ENCODE measurements at regions not wholly inside any gene's neighbourhood (a gene's known extent, or its start where the extent isn't known, plus 50 kb on each side); places are given as distances from the start of the nearest gene placed in this dataset.

- H3K36me3 ChIP-seq (ENCODE audit: control insufficient read depth, insufficient read depth, low read length), result no peaks in the 10 kb centered on the region
- H3K4me1 ChIP-seq (ENCODE audit: control insufficient read depth, insufficient read depth, low read length), result peaks cover 18% of the 10 kb centered on the region
- H3K9ac ChIP-seq (ENCODE audit: low read length), result no peak overlapping the region
- no peaks in the 10 kb centered on the region for H3K27me3 ChIP-seq (ENCODE audit: control insufficient read depth, insufficient read depth, low read length)
- no peak overlapping the region for H3K4me3 ChIP-seq (ENCODE audit: low read length)
- no peaks in the 10 kb centered on the region for H3K9me3 ChIP-seq (ENCODE audit: control insufficient read depth, low read length)
Observed at GRCh38 chrX:13153796-13154195, 109.4 kb upstream of the FAM9C start.

GRCh38 chrX:13152518-13153185, 108.2 kb upstream of the FAM9C start:
- no peaks in the 10 kb centered on the region for H3K36me3 ChIP-seq (ENCODE audit: control insufficient read depth, insufficient read depth, low read length)
- H3K27me3 ChIP-seq (ENCODE audit: control insufficient read depth, insufficient read depth, low read length), result no peaks in the 10 kb centered on the region
- no peak overlapping the region for H3K9ac ChIP-seq (ENCODE audit: low read length)
- H3K9me3 ChIP-seq (ENCODE audit: control insufficient read depth, low read length), result no peaks in the 10 kb centered on the region
- peaks cover 18% of the 10 kb centered on the region for H3K4me1 ChIP-seq (ENCODE audit: control insufficient read depth, insufficient read depth, low read length)
- no peak overlapping the region for H3K4me3 ChIP-seq (ENCODE audit: low read length)

GRCh38 chrX:13151828-13152517, 107.6 kb upstream of the FAM9C start:
- no peak overlapping the region for H3K9ac ChIP-seq (ENCODE audit: low read length)
- H3K27me3 ChIP-seq (ENCODE audit: control insufficient read depth, insufficient read depth, low read length), result no peaks in the 10 kb centered on the region
- no peaks in the 10 kb centered on the region for H3K9me3 ChIP-seq (ENCODE audit: control insufficient read depth, low read length)
- H3K36me3 ChIP-seq (ENCODE audit: control insufficient read depth, insufficient read depth, low read length), result no peaks in the 10 kb centered on the region
- no peak overlapping the region for H3K4me3 ChIP-seq (ENCODE audit: low read length)
- peaks cover 18% of the 10 kb centered on the region for H3K4me1 ChIP-seq (ENCODE audit: control insufficient read depth, insufficient read depth, low read length)

- Histone ChIP-seq H3K9me3 (ENCODE audit: control insufficient read depth, low read length) (no peaks in the 10 kb centered on the region), H3K9ac (ENCODE audit: low read length) (no peak overlapping the region), H3K4me1 (ENCODE audit: control insufficient read depth, insufficient read depth, low read length) (peaks cover 18% of the 10 kb centered on the region), H3K4me3 (ENCODE audit: low read length) (no peak overlapping the region), H3K36me3 (ENCODE audit: control insufficient read depth, insufficient read depth, low read length) (no peaks in the 10 kb centered on the region), H3K27me3 (ENCODE audit: control insufficient read depth, insufficient read depth, low read length) (no peaks in the 10 kb centered on the region)
Observed at GRCh38 chrX:13149702-13150350, 105.4 kb upstream of the FAM9C start.

GRCh38 chrX:13147733-13148132, 103.3 kb upstream of the FAM9C start:
- Histone ChIP-seq H3K9ac (ENCODE audit: low read length) (no peak overlapping the region), H3K4me3 (ENCODE audit: low read length) (no peak overlapping the region), H3K4me1 (ENCODE audit: control insufficient read depth, insufficient read depth, low read length) (peaks cover 29% of the 10 kb centered on the region), H3K27me3 (ENCODE audit: control insufficient read depth, insufficient read depth, low read length) (no peaks in the 10 kb centered on the region), H3K36me3 (ENCODE audit: control insufficient read depth, insufficient read depth, low read length) (no peaks in the 10 kb centered on the region), H3K9me3 (ENCODE audit: control insufficient read depth, low read length) (no peaks in the 10 kb centered on the region)

GRCh38 chrX:13147147-13147546, 102.7 kb upstream of the FAM9C start:
- no peak overlapping the region for H3K9ac ChIP-seq (ENCODE audit: low read length)
- no peaks in the 10 kb centered on the region for H3K36me3 ChIP-seq (ENCODE audit: control insufficient read depth, insufficient read depth, low read length)
- H3K4me1 ChIP-seq (ENCODE audit: control insufficient read depth, insufficient read depth, low read length), result peaks cover 26% of the 10 kb centered on the region
- H3K27me3 ChIP-seq (ENCODE audit: control insufficient read depth, insufficient read depth, low read length), result no peaks in the 10 kb centered on the region
- no peak overlapping the region for H3K4me3 ChIP-seq (ENCODE audit: low read length)
- no peaks in the 10 kb centered on the region for H3K9me3 ChIP-seq (ENCODE audit: control insufficient read depth, low read length)

GRCh38 chrX:13144927-13145655, 100.7 kb upstream of the FAM9C start:
- Histone ChIP-seq H3K4me3 (ENCODE audit: low read length) (no peak overlapping the region), H3K27me3 (ENCODE audit: control insufficient read depth, insufficient read depth, low read length) (no peaks in the 10 kb centered on the region), H3K36me3 (ENCODE audit: control insufficient read depth, insufficient read depth, low read length) (no peaks in the 10 kb centered on the region), H3K9me3 (ENCODE audit: control insufficient read depth, low read length) (no peaks in the 10 kb centered on the region), H3K4me1 (ENCODE audit: control insufficient read depth, insufficient read depth, low read length) (peaks cover 17% of the 10 kb centered on the region), H3K9ac (ENCODE audit: low read length) (no peak overlapping the region)

GRCh38 chrX:13142891-13143290, 98.5 kb upstream of the FAM9C start:
- H3K4me1 ChIP-seq (ENCODE audit: control insufficient read depth, insufficient read depth, low read length), result peaks cover 10% of the 10 kb centered on the region
- no peak overlapping the region for H3K9ac ChIP-seq (ENCODE audit: low read length)
- H3K4me3 ChIP-seq (ENCODE audit: low read length), result no peak overlapping the region
- no peaks in the 10 kb centered on the region for H3K27me3 ChIP-seq (ENCODE audit: control insufficient read depth, insufficient read depth, low read length)
- H3K9me3 ChIP-seq (ENCODE audit: control insufficient read depth, low read length), result no peaks in the 10 kb centered on the region
- no peaks in the 10 kb centered on the region for H3K36me3 ChIP-seq (ENCODE audit: control insufficient read depth, insufficient read depth, low read length)

GRCh38 chrX:13140007-13140406, 95.6 kb upstream of the FAM9C start:
- Histone ChIP-seq H3K36me3 (ENCODE audit: control insufficient read depth, insufficient read depth, low read length) (no peaks in the 10 kb centered on the region), H3K4me1 (ENCODE audit: control insufficient read depth, insufficient read depth, low read length) (peaks cover 10% of the 10 kb centered on the region), H3K9ac (ENCODE audit: low read length) (no peak overlapping the region), H3K4me3 (ENCODE audit: low read length) (no peak overlapping the region), H3K27me3 (ENCODE audit: control insufficient read depth, insufficient read depth, low read length) (no peaks in the 10 kb centered on the region), H3K9me3 (ENCODE audit: control insufficient read depth, low read length) (no peaks in the 10 kb centered on the region)

GRCh38 chrX:13131396-13132137, 87.1 kb upstream of the FAM9C start:
- Histone ChIP-seq H3K9ac (ENCODE audit: low read length) (no peak overlapping the region), H3K9me3 (ENCODE audit: control insufficient read depth, low read length) (no peaks in the 10 kb centered on the region)

GRCh38 chrX:13130816-13131215, 86.4 kb upstream of the FAM9C start:
- Histone ChIP-seq H3K9me3 (ENCODE audit: control insufficient read depth, low read length) (no peaks in the 10 kb centered on the region), H3K36me3 (ENCODE audit: control insufficient read depth, insufficient read depth, low read length) (no peaks in the 10 kb centered on the region), H3K9ac (ENCODE audit: low read length) (no peak overlapping the region), H3K4me1 (ENCODE audit: control insufficient read depth, insufficient read depth, low read length) (peaks cover 15% of the 10 kb centered on the region), H3K4me3 (ENCODE audit: low read length) (no peak overlapping the region), H3K27me3 (ENCODE audit: control insufficient read depth, insufficient read depth, low read length) (no peaks in the 10 kb centered on the region)

More at GRCh38 chrX:13131396-13132137, 87.1 kb upstream of the FAM9C start:
- Histone ChIP-seq H3K4me3 (ENCODE audit: low read length) (no peak overlapping the region), H3K27me3 (ENCODE audit: control insufficient read depth, insufficient read depth, low read length) (no peaks in the 10 kb centered on the region), H3K4me1 (ENCODE audit: control insufficient read depth, insufficient read depth, low read length) (peaks cover 14% of the 10 kb centered on the region), H3K36me3 (ENCODE audit: control insufficient read depth, insufficient read depth, low read length) (no peaks in the 10 kb centered on the region)
